Ascending aorta (tissue), 2 donors: ENCODE measurements at regions not wholly inside any gene's neighbourhood (a gene's known extent, or its start where the extent isn't known, plus 50 kb on each side); places are given as distances from the start of the nearest gene placed in this dataset.
"Not testable (repeated sequence)": the region's sequence is repeated elsewhere in the genome, so short reads cannot be mapped to it uniquely, and the experiment has no call there.

Source experiments
- DNase-seq, 2 donors: peaks; one replicate each; pipeline ENCODE4 v3.0.0-alpha.2; 2019; ENCODE audit warnings: low spot score in 2 of 2
- H3K27ac ChIP-seq, 2 donors: fragments of 200-600 bp; sonication (generic); one replicate each; pipeline ENCODE4 v1.5.1; 2016 to 2017; ENCODE audit warnings: mild to moderate bottlenecking in 1 of 2
- H3K27me3 ChIP-seq: fragments of 200-600 bp; sonication (generic); one replicate; pipeline ENCODE4 v1.5.1; 2017
- H3K36me3 ChIP-seq, 2 donors: fragments of 200-600 bp; sonication (generic); one replicate each; pipeline ENCODE4 v1.5.1; 2016
- H3K4me1 ChIP-seq, 2 donors: fragments of 200-600 bp; sonication (generic); one replicate each; pipeline ENCODE4 v1.5.1; 2016 to 2017; ENCODE audit warnings: mild to moderate bottlenecking in 1 of 2
- H3K4me3 ChIP-seq, 2 donors: fragments of 200-600 bp; sonication (generic); one replicate each; pipeline ENCODE4 v1.5.1; 2016 to 2017; ENCODE audit warnings: mild to moderate bottlenecking in 1 of 2
- H3K9me3 ChIP-seq, 2 donors: fragments of 200-600 bp; sonication (generic); one replicate each; pipeline ENCODE4 v1.5.1; 2016
- intact Hi-C: fragments of 100-400 bp; cut with DNase I; formaldehyde crosslinking; loops from one replicate; pipeline ENCODE4 v1.15.1; 2023

GRCh38 chr5:177664737-177665136 is 64.8 kb downstream of the B4GALT7 start:
- H3K4me3 ChIP-seq, DNase-seq, H3K4me1 ChIP-seq, H3K27ac ChIP-seq, H3K9me3 ChIP-seq, intact Hi-C loops, H3K36me3 ChIP-seq, H3K27me3 ChIP-seq: not testable (repeated sequence)

GRCh38 chr5:177665172-177665571 is 65.2 kb downstream of the B4GALT7 start:
- H3K27ac ChIP-seq, H3K4me3 ChIP-seq, H3K27me3 ChIP-seq, H3K4me1 ChIP-seq, intact Hi-C loops, H3K9me3 ChIP-seq, H3K36me3 ChIP-seq, DNase-seq: not testable (repeated sequence)

GRCh38 chr5:177665960-177666359 is 66.0 kb downstream of the B4GALT7 start:
- H3K27ac ChIP-seq, H3K4me1 ChIP-seq, H3K36me3 ChIP-seq, H3K4me3 ChIP-seq, DNase-seq, intact Hi-C loops, H3K27me3 ChIP-seq, H3K9me3 ChIP-seq: not testable (repeated sequence)

- DNase-seq, H3K36me3 ChIP-seq, intact Hi-C loops, H3K27ac ChIP-seq, H3K4me1 ChIP-seq, H3K9me3 ChIP-seq, H3K27me3 ChIP-seq: not testable (repeated sequence)
- peak overlapping the region in 1 of 2 donors; percentile 38 for H3K4me3 ChIP-seq
These were observed 71.3 kb downstream of the B4GALT7 start for GRCh38 chr5:177671035-177671754.

DNA sequence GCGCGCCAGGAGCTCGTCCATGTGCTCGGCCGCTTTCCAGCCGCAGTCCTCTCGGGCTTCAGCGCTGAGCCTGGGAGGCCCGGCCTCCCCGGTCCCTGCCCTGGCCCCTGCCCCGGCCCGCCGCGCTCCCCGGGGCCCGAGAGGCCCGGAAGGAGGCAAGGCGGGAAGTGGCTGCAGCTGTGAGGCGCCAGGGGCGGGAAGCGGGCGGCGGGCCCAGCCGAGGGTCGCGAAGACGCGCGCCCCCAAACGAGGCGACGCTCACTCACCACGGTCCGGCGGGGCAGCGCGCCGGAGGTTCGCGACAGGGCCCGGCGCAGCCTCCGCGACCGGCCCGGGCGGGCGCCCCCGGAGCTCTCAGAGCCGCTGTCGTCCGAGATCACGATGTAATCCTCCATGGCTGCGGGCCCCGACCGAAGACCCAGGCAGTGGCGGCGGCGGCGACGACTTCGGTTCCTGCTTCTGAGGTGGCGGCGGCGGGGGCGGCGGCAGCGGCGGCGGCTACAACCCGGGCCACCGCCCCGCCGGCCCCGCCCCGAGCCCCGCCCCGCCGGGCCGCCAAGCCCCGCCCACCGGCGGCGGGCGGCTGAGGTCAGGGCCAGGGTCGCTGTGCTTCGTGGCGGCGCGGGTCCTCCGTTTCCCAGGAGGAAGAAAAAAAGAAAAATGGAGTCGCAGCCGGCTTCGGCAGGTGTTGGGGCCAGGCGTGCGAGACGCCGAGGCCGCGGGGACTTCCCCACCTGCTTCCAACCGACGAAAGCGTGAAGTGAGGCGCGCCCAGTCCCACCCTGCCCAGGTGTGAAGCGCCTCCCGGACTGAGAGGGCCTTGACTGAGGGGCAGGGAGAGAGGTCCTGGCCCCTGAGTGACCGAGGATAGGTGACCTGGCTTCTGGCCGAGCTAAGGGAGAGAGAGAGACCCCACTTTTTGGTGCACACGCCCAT is 72.1 kb downstream of the B4GALT7 start:
- H3K9me3 ChIP-seq, H3K27ac ChIP-seq, H3K36me3 ChIP-seq, H3K4me1 ChIP-seq, intact Hi-C loops, H3K27me3 ChIP-seq: not testable (repeated sequence)
- peak in 1 of 2 donors; percentile 79 for DNase-seq
- H3K4me3 ChIP-seq: peak overlapping the region; percentile 73 to 75
